A673 (cell line): ENCODE measurements at regions not wholly inside any gene's neighbourhood (a gene's known extent, or its start where the extent isn't known, plus 50 kb on each side); places are given as distances from the start of the nearest gene placed in this dataset.

Experiments used
- BruUV-seq: library from RNA; stranded (reverse); fragments of 400-500 nt; replicated peaks from 2 replicates; lab custom pipeline; 2021; lab: Mats Ljungman, UMichigan
- CTCF ChIA-PET: fragments of 300-600 bp; sonication (Branson Sonifier 250); formaldehyde crosslinking; loops from one replicate; lab custom pipeline; 2022; ENCODE audit warnings: antibody characterized with exemption; lab: Charles Lee
- POLR2A ChIA-PET: fragments of 300-600 bp; sonication (Branson Sonifier 250); formaldehyde crosslinking; loops from one replicate; lab custom pipeline; 2022; ENCODE audit warnings: antibody characterized with exemption; ENCODE audit not compliant: low non-redundant PET; lab: Charles Lee
- DNase-seq: peaks from one replicate; pipeline ENCODE4 v3.0.0-alpha.2; 2015; ENCODE audit warnings: low spot score
- H3K27ac ChIP-seq: fragments of 200-600 bp; sonication (generic); 2 replicates; pipeline ENCODE4 v1.5.1; 2016; ENCODE audit warnings: mixed run types, low read depth, mild to moderate bottlenecking, mixed read lengths, antibody characterized with exemption, low read length; ENCODE audit not compliant: poor library complexity, severe bottlenecking
- H3K27me3 ChIP-seq: fragments of 200-600 bp; sonication (generic); replicated peaks from 2 replicates; pipeline ENCODE4 v1.6.1; 2017; ENCODE audit warnings: mixed run types, low read depth, mild to moderate bottlenecking, mixed read lengths, antibody characterized with exemption, low read length; ENCODE audit not compliant: insufficient read depth, poor library complexity
- H3K36me3 ChIP-seq: fragments of 200-600 bp; sonication (generic); 2 replicates; pipeline ENCODE4 v1.6.1; 2016; ENCODE audit warnings: mixed run types, mild to moderate bottlenecking, mixed read lengths, antibody characterized with exemption, low read length; ENCODE audit not compliant: insufficient read depth, poor library complexity, severe bottlenecking
- H3K4me1 ChIP-seq: fragments of 200-600 bp; sonication (generic); 2 replicates; pipeline ENCODE4 v1.6.1; 2017; ENCODE audit warnings: mixed run types, mild to moderate bottlenecking, mixed read lengths, antibody characterized with exemption, low read length; ENCODE audit not compliant: insufficient read depth, poor library complexity, severe bottlenecking
- H3K4me3 ChIP-seq: fragments of 200-600 bp; sonication (generic); 2 replicates; pipeline ENCODE4 v1.5.1; 2016; ENCODE audit warnings: low read depth, mixed run types, mild to moderate bottlenecking, mixed read lengths, low read length; ENCODE audit not compliant: poor library complexity, severe bottlenecking
- H3K9me3 ChIP-seq: fragments of 200-600 bp; sonication (generic); 2 replicates; pipeline ENCODE4 v1.6.1; 2016; ENCODE audit warnings: mixed run types, low read depth, mild to moderate bottlenecking, mixed read lengths, antibody characterized with exemption, low read length; ENCODE audit not compliant: poor library complexity, severe bottlenecking
- EZH2 ChIP-seq: fragments of 200-600 bp; sonication (generic); IDR thresholded peaks from 2 replicates; pipeline ENCODE4 v1.6.1; 2017; ENCODE audit warnings: borderline replicate concordance, low read depth, mild to moderate bottlenecking, mixed read lengths, antibody characterized with exemption, low read length; ENCODE audit not compliant: poor library complexity, severe bottlenecking
- intact Hi-C: fragments of 100-400 bp; cut with micrococcal nuclease; formaldehyde crosslinking; loops from one replicate; pipeline ENCODE4 v1.10.0; 2022; ENCODE audit not compliant: unreplicated experiment
- TF ChIP-seq, protein P1 (sequence below): fragments of 300-800, 200-600 bp; sonication (generic); conservative IDR thresholded peaks from 2 replicates; pipeline ENCODE4 v1.5.1; 2017; ENCODE audit warnings: low read depth, mild to moderate bottlenecking, antibody characterized with exemption, low read length, moderate library complexity, mixed read lengths

DNA sequence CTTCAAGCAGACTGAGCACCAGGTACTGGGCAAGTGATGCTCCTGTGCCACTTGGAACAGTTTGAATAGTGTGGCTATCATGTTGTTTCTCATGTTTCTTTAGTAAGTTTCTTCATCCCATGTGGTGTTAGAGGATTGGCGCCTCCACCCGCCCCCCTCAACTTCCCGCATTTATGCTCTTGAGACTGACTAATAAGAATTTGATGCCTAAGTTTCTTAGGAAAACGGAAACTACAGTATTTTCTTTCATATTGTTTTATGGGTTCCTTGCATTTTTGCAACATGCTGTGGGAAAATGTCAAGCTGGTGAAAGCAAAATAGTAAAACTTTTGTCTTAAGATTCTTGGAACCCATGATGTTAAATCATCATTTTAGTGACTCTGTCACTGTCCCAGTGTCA, 101.2 kb upstream of the SLC4A4 start:
- no peaks in the 10 kb centered on the region for H3K27me3 ChIP-seq
- ChIA-PET POLR2A (no interaction called here), CTCF (no interaction called here)
- TF ChIP-seq, protein P1, sequence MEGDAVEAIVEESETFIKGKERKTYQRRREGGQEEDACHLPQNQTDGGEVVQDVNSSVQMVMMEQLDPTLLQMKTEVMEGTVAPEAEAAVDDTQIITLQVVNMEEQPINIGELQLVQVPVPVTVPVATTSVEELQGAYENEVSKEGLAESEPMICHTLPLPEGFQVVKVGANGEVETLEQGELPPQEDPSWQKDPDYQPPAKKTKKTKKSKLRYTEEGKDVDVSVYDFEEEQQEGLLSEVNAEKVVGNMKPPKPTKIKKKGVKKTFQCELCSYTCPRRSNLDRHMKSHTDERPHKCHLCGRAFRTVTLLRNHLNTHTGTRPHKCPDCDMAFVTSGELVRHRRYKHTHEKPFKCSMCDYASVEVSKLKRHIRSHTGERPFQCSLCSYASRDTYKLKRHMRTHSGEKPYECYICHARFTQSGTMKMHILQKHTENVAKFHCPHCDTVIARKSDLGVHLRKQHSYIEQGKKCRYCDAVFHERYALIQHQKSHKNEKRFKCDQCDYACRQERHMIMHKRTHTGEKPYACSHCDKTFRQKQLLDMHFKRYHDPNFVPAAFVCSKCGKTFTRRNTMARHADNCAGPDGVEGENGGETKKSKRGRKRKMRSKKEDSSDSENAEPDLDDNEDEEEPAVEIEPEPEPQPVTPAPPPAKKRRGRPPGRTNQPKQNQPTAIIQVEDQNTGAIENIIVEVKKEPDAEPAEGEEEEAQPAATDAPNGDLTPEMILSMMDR, result no peak
- no peak for TF ChIP-seq EZH2
- intact Hi-C loops, result no loop called here
- no peak overlapping the region for H3K27ac ChIP-seq
- peaks cover 6% of the 10 kb centered on the region for H3K4me1 ChIP-seq
- BruUV-seq, result no TSS peak
- H3K9me3 ChIP-seq, result no peaks in the 10 kb centered on the region
- H3K36me3 ChIP-seq, result no peaks in the 10 kb centered on the region
- H3K4me3 ChIP-seq, result no peak overlapping the region
- DNase-seq, result no peak

DNA sequence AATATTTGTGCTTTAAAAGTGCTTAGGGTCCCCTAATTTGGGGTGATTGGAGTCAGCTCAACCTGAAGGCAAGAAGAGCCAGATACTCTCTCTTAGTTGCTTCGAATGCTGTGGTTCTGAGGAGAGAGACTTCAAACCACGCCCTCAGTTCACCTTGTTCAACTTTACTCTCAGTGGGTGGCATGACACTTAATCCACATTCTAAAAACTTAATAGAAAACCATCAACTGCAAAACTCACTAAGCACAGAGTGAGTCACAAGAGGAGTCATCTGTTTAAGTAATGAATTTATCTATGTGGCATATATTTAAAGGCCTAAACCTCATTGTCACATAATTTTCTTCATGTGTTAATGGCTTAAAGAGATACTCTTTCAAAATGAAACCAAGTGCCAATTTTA, 99.5 kb upstream of the SLC4A4 start:
- Histone ChIP-seq H3K9me3 (no peaks in the 10 kb centered on the region), H3K36me3 (no peaks in the 10 kb centered on the region), H3K27me3 (no peaks in the 10 kb centered on the region), H3K4me1 (peaks cover 6% of the 10 kb centered on the region), H3K27ac (no peak overlapping the region), H3K4me3 (no peak overlapping the region)
- intact Hi-C loops, result no loop called here
- ChIA-PET CTCF (no interaction called here), POLR2A (no interaction called here)
- no peak for TF ChIP-seq EZH2
- TF ChIP-seq, protein P1, result no peak
- no TSS peak for BruUV-seq
- DNase-seq, result peak; percentile 33

DNA sequence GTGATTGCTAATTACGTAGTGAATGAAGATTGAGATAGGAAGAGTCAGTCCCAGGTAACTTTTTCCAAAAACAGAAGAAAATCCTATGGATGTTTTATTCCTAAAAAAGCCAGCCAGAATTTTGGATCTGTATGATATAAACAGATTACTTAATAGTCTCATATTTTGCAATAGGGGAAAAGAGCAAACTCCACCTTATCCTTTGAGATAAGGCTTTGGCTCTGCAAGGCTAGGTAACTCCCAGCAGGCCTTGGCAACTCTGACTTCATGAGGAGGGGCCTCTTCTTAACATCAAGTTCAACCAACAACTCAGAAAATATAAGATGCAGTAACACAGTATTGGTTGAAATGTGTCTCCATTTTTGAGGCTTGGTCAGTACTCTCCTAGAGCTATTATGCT, 98.7 kb upstream of the SLC4A4 start:
- intact Hi-C loops, result no loop called here
- no peak overlapping the region for H3K27ac ChIP-seq
- CTCF ChIA-PET, result no interaction called here
- no peak for TF ChIP-seq EZH2
- TF ChIP-seq, protein P1, result no peak
- H3K9me3 ChIP-seq, result no peaks in the 10 kb centered on the region
- H3K36me3 ChIP-seq, result no peaks in the 10 kb centered on the region
- H3K4me1 ChIP-seq, result peaks cover 6% of the 10 kb centered on the region
- no peaks in the 10 kb centered on the region for H3K27me3 ChIP-seq
- POLR2A ChIA-PET, result no interaction called here
- no peak for DNase-seq
- H3K4me3 ChIP-seq, result no peak overlapping the region
- BruUV-seq, result no TSS peak
